VCaP (cell line): ENCODE measurements at regions not wholly inside any gene's neighbourhood (a gene's known extent, or its start where the extent isn't known, plus 50 kb on each side); places are given as distances from the start of the nearest gene placed in this dataset.

ENCODE experiments used
- H3K27ac ChIP-seq: fragments of 450-650 bp; 2 replicates; pipeline ENCODE4 v1.5.1; 2017
- CTCF ChIP-seq: fragments of 450-650 bp; conservative IDR thresholded peaks from 2 replicates; pipeline ENCODE4 v1.5.1; 2017; ENCODE audit warnings: mild to moderate bottlenecking, moderate library complexity

- TF ChIP-seq CTCF: no peak
- peak overlapping the region; percentile 12; the same call in 1 of the 2 replicates for H3K27ac ChIP-seq
Observed at GRCh38 chr7:25375805-25376600, 147.7 kb upstream of the NPVF start.

GRCh38 chr7:25379351-25380300 lies 151.3 kb upstream of the NPVF start:
- TF ChIP-seq CTCF: no peak
- no peak overlapping the region for H3K27ac ChIP-seq

- no peak for TF ChIP-seq CTCF
- H3K27ac ChIP-seq: peak overlapping the region; percentile 95; the same call in 1 of the 2 replicates
Observed at GRCh38 chr7:25381818-25382589, 153.7 kb upstream of the NPVF start.

GRCh38 chr7:25382869-25383268 lies 154.6 kb upstream of the NPVF start:
- H3K27ac ChIP-seq: peak overlapping the region; percentile 95
- no peak for TF ChIP-seq CTCF

GRCh38 chr7:25383402-25383801 lies 155.1 kb upstream of the NPVF start:
- no peak for TF ChIP-seq CTCF

GRCh38 chr7:25384788-25385505 lies 156.7 kb upstream of the NPVF start:
- H3K27ac ChIP-seq: peak overlapping the region; percentile 95
- no peak for TF ChIP-seq CTCF

More at GRCh38 chr7:25383402-25383801, 155.1 kb upstream of the NPVF start:
- peak overlapping the region; percentile 95 for H3K27ac ChIP-seq
